ENCODE measurements at regions not wholly inside any gene's neighbourhood (a gene's known extent, or its start where the extent isn't known, plus 50 kb on each side); places are given as distances from the start of the nearest gene placed in this dataset.

- no peak for DNase-seq
Observed at GRCh38 chr4:173834151-173834550, 304.1 kb upstream of the HAND2 start.

DNA sequence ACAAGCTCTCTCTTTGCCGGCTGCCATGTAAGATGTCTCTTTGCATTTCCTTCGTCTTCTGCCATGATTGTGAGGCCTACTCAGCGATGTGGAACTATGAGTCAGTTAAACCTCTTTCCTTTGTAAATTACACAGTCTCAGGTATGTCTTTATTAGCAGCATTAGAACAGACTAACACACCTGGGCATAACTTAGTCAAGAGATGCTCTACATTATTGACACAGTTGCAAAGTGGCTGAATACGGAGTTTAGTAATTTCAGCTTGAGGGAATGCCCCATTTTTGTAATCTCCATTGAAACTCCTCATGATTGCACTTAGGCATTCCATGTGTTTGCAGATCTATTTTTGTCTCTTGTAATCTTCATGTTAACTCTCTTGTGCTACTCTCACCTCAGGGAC lies 299.5 kb upstream of the HAND2 start:
- DNase-seq: no peak

GRCh38 chr4:173827707-173828106 lies 297.7 kb upstream of the HAND2 start:
- DNase-seq: no peak

GRCh38 chr4:173821876-173822275 lies 291.8 kb upstream of the HAND2 start:
- DNase-seq: no peak

GRCh38 chr4:173821036-173821435 lies 291.0 kb upstream of the HAND2 start:
- DNase-seq: no peak

DNA sequence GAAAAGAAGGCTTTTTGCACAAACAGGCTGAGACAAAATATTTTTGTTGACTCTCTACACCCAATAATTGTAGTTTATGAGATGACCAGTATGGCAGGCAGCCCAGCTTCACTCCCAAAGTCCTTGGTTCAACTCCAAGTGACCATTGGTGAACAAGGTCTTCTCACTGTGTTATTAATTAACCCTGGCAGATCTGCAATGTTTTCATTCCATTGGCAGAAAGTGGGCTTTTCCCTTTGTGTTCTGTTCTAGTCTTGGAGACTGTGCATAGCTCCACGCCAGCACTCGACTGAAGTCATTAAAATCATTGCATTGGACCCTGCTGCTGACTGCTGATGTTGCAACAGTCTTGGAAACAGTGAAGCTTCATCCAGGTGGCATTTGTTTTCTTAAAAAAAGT lies 277.3 kb upstream of the HAND2 start:
- DNase-seq: no peak

DNA sequence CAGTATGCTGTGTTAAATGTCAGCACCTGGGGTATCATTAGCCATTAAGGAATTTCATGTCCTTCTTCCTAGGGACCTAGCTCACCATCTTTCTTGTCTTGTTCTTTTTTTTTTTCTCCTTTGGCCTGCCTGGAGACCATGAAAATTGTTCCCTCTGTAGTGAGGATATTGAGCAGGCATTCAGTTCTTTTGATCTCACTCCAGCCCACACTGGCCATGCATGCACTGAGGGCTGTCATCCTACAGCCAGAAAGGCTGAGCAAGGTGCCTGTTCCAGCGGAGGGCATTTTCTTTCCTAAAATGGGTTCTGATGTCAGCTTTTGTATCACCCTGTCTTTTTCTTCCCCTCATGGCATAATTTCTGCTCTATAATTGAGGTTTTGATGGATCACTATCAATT lies 275.9 kb upstream of the HAND2 start:
- no peak for DNase-seq

GRCh38 chr4:173802662-173803022 lies 272.6 kb upstream of the HAND2 start:
- no peak for DNase-seq

- DNase-seq: no peak
Observed at GRCh38 chr4:173801876-173802661, 272.0 kb upstream of the HAND2 start.

DNA sequence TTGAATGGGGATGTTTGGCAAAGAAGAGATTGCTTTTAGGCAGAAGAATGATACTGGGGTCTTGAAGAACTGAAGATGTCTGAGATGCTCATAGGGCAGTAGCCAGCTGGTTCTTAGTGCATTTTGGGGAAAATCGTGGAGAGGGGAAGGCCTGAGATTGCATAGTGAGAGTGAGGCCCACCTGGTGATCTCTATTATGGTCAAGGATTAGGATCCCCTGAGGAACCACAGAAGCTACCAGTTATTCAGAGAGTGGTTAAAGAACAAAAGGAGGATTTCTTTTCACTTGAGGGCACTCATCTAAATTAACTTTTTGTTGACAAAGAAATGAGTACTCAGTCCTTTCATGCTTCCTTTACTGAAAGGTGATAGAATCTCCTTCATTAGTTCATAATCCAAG lies 271.3 kb upstream of the HAND2 start:
- no peak for DNase-seq

- no peak for DNase-seq
Observed at GRCh38 chr4:173797296-173797695, 267.3 kb upstream of the HAND2 start.

- DNase-seq: no peak
Observed at GRCh38 chr4:173794662-173795061, 264.6 kb upstream of the HAND2 start.

GRCh38 chr4:173793937-173794510 lies 264.0 kb upstream of the HAND2 start:
- DNase-seq: no peak

- no peak for DNase-seq
Observed at GRCh38 chr4:173782660-173783059, 252.6 kb upstream of the HAND2 start.

DNA sequence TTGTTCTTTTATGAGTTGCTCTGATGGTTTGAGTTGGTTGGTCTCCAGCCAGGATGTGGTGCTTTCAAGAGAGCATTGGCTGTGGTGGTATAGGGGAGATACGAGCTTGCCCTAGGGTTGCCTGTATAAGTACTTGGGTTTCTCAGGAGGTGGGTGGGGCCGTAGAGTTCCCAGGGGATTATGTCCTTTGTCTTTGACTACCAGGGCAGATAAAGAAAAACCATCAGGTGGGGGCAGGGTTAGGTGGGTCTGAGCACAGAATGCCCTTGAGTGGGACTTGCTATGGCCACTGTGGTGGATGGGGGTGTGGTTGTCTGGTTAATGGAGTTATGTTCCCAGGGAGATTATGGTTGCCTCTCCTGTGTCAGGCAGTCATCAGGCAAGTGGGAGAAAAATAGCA lies 247.9 kb upstream of the HAND2 start:
- no peak for DNase-seq

- DNase-seq: no peak
Observed at GRCh38 chr4:173777421-173777820, 247.4 kb upstream of the HAND2 start.

GRCh38 chr4:173769568-173769967 lies 239.5 kb upstream of the HAND2 start:
- no peak for DNase-seq

GRCh38 chr4:173767650-173768049 lies 237.6 kb upstream of the HAND2 start:
- no peak for DNase-seq

DNA sequence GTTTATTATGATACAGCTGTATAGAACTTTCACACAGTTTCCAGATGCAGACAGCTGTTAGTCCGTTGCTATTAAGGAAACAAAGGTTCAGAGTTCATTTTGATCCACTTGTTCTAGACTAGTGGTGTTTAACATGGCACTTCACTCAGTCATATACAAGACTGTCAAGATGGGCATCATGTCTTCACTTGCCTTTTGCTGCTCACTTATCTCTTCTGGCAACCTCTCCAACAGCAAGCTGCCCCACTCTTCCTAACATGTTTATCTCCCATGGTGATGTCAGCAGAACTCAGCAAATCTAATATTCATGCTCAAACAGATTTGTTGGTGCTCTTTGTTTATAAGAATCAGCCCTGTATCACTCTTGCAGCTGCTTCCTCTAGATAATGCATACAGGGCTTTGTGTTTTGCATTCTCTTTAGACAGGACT lies 236.2 kb upstream of the HAND2 start:
- DNase-seq: no peak

DNA sequence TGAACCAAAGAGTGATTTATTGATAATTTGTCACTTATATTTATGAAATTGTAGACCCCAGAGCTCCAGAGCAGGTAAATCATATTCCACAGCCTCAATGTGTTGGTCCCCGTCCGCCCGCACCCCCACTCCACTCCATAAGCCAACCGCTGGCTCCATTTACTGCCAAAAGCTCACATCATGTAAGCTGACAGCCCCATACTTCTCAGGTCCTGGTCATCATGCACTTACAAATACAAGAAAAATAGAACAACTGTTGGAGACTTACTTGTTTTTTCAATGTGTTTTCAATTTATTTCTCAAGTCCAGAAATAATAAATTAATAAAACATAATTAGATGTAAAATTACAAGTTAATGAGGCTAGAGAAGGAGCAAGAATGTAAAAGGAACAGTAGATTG lies 235.7 kb upstream of the HAND2 start:
- no peak for DNase-seq

- DNase-seq: no peak
Observed at GRCh38 chr4:173763389-173763788, 233.4 kb upstream of the HAND2 start.

GRCh38 chr4:173761938-173762337 lies 231.9 kb upstream of the HAND2 start:
- DNase-seq: no peak

- no peak for DNase-seq
Observed at GRCh38 chr4:173761236-173761635, 231.2 kb upstream of the HAND2 start.

DNA sequence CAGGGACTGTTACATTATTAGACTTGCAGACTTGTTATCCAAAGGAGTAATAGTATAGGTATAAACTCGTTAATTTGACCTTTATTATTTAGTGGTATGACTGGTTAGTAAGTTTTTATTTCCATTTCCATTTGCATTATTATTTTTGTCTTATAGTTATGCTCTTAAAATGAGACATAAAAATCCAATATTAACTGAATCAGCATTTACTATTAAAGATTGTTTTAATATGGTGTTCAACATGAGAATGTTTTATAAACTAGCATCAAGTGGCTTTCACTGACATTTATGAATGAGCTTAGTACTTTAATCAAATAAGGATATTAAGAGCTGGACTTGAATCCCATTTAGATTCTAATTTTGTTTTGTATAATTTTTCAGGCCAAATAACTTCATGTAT lies 228.1 kb upstream of the HAND2 start:
- DNase-seq: no peak

DNA sequence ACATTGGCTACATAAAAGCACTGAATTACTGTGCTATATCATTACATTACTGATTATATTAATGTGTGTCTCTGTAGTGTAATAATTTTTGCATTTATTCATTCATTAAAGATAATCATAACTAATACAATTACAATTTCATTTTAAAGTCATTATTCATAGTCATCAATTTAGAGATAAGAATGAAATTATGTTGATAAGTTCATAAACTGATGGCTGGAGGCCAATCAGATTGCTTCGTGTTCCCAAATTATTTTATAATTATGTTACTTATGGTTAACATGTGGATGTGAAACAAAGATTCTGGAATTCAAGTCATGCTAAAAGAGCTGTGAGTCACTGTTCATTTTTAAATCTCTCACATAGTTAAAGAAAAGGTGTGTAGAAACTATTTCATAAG lies 223.4 kb upstream of the HAND2 start:
- DNase-seq: no peak

Data from left hindlimb (tissue), 1 donor.